Effector memory CD4-positive, alpha-beta T cell (primary cell): ENCODE measurements at regions not wholly inside any gene's neighbourhood (a gene's known extent, or its start where the extent isn't known, plus 50 kb on each side); places are given as distances from the start of the nearest gene placed in this dataset.
"Not testable (repeated sequence)": the region's sequence is repeated elsewhere in the genome, so short reads cannot be mapped to it uniquely, and the experiment has no call there.

Experiments
- DNase-seq, 3 donors: peaks; one replicate each; pipeline ENCODE4 v3.0.0-alpha.2; 2020
- H3K27ac ChIP-seq: 2 replicates; pipeline ENCODE4 v1.7.0; 2013; ENCODE audit warnings: mild to moderate bottlenecking, low read length, moderate library complexity; ENCODE audit not compliant: insufficient read depth, poor library complexity, severe bottlenecking
- H3K27me3 ChIP-seq: replicated peaks from 2 replicates; pipeline ENCODE4 v1.7.0; 2013; ENCODE audit warnings: mild to moderate bottlenecking, low read length; ENCODE audit not compliant: insufficient read depth, control insufficient read depth, poor library complexity, severe bottlenecking
- H3K36me3 ChIP-seq: 2 replicates; pipeline ENCODE4 v1.7.0; 2013; ENCODE audit warnings: mild to moderate bottlenecking, low read length, moderate library complexity; ENCODE audit not compliant: control insufficient read depth, insufficient read depth
- H3K4me1 ChIP-seq: 2 replicates; pipeline ENCODE4 v1.7.0; 2013; ENCODE audit warnings: low read length, mild to moderate bottlenecking; ENCODE audit not compliant: control insufficient read depth, insufficient read depth, poor library complexity, severe bottlenecking
- H3K4me3 ChIP-seq: 2 replicates; pipeline ENCODE4 v1.7.0; 2013; ENCODE audit warnings: low read length, low read depth, mild to moderate bottlenecking; ENCODE audit not compliant: insufficient read depth, poor library complexity, severe bottlenecking
- H3K9me3 ChIP-seq: 2 replicates; pipeline ENCODE4 v1.7.0; 2013; ENCODE audit warnings: mild to moderate bottlenecking, low read length, moderate library complexity; ENCODE audit not compliant: control insufficient read depth

- Histone ChIP-seq H3K4me3 (no peak overlapping the region), H3K27me3 (no peaks in the 10 kb centered on the region), H3K9me3 (no peaks in the 10 kb centered on the region), H3K4me1 (no peaks in the 10 kb centered on the region), H3K36me3 (no peaks in the 10 kb centered on the region), H3K27ac (no peak overlapping the region)
- DNase-seq, result no peak
These were observed 103.8 kb upstream of the LANCL2 start for GRCh38 chr7:55261386-55261770.

GRCh38 chr7:55265328-55265727 is 99.8 kb upstream of the LANCL2 start:
- H3K27me3 ChIP-seq, H3K4me1 ChIP-seq, DNase-seq, H3K27ac ChIP-seq, H3K36me3 ChIP-seq, H3K4me3 ChIP-seq, H3K9me3 ChIP-seq: not testable (repeated sequence)

GRCh38 chr7:55265836-55266642 is 99.1 kb upstream of the LANCL2 start:
- no peaks in the 10 kb centered on the region for H3K27me3 ChIP-seq
- no peaks in the 10 kb centered on the region for H3K9me3 ChIP-seq
- no peak overlapping the region for H3K27ac ChIP-seq
- H3K36me3 ChIP-seq, result no peaks in the 10 kb centered on the region
- no peak for DNase-seq
- H3K4me1 ChIP-seq, result no peaks in the 10 kb centered on the region
- H3K4me3 ChIP-seq, result no peak overlapping the region

DNA sequence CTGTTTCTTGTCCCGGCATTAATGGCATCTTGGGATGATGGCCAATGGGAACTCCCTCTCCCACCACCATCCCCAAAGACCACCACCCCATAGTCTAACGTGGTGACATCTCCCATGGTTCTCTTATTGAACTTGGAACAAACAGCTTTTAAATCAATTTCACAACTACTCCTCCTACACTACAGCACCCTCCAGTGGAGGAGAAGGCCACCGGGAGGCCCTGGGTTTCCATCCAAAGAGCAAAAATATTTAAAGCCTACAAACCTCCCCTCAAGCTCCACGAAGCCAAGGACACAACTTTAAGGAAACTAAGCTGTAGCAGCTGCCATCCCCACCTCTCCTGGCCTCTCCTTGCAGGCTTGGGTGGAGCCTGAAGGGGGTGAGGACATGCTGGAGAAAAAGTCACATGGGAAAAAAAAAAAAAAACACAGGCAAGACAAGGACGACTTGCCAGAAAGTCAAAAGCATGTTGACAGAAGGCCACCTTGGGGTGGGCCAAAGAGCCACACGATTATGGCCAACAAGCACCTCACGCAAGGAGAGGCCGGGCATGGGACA is 94.0 kb upstream of the LANCL2 start:
- no peaks in the 10 kb centered on the region for H3K27me3 ChIP-seq
- no peak for DNase-seq
- no peak overlapping the region for H3K27ac ChIP-seq

GRCh38 chr7:55271661-55272060 is 93.5 kb upstream of the LANCL2 start:
- H3K4me1 ChIP-seq, result no peaks in the 10 kb centered on the region
- H3K27me3 ChIP-seq, result no peaks in the 10 kb centered on the region
- H3K36me3 ChIP-seq, result no peaks in the 10 kb centered on the region
- no peak overlapping the region for H3K27ac ChIP-seq
- no peak overlapping the region for H3K4me3 ChIP-seq
- no peak for DNase-seq
- H3K9me3 ChIP-seq, result no peaks in the 10 kb centered on the region

More for the DNA sequence above, 94.0 kb upstream of the LANCL2 start:
- Histone ChIP-seq H3K36me3 (no peaks in the 10 kb centered on the region), H3K4me1 (no peaks in the 10 kb centered on the region), H3K9me3 (no peaks in the 10 kb centered on the region), H3K4me3 (no peak overlapping the region)

DNA sequence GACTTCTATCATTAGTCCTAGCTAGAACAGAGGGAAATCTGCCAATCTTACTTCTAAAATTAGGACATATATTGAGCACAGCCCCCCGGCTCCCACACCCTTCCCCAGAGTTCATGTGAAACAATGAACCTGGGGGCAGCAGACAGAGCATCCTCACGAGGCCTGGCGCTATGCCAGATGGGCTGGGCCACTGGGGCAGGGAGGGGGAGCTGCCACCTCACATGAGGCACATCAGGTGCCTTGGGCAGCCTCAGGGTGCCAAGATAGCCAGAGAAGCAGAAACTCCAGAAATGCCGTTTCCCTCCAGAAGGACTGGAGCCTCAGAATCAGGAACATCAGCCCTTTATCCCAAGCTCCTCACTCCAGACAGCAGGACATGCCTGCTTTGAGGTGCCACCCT is 92.8 kb upstream of the LANCL2 start:
- Histone ChIP-seq H3K27me3 (no peaks in the 10 kb centered on the region), H3K9me3 (no peaks in the 10 kb centered on the region), H3K4me1 (no peaks in the 10 kb centered on the region), H3K4me3 (no peak overlapping the region), H3K27ac (no peak overlapping the region), H3K36me3 (no peaks in the 10 kb centered on the region)
- no peak for DNase-seq

DNA sequence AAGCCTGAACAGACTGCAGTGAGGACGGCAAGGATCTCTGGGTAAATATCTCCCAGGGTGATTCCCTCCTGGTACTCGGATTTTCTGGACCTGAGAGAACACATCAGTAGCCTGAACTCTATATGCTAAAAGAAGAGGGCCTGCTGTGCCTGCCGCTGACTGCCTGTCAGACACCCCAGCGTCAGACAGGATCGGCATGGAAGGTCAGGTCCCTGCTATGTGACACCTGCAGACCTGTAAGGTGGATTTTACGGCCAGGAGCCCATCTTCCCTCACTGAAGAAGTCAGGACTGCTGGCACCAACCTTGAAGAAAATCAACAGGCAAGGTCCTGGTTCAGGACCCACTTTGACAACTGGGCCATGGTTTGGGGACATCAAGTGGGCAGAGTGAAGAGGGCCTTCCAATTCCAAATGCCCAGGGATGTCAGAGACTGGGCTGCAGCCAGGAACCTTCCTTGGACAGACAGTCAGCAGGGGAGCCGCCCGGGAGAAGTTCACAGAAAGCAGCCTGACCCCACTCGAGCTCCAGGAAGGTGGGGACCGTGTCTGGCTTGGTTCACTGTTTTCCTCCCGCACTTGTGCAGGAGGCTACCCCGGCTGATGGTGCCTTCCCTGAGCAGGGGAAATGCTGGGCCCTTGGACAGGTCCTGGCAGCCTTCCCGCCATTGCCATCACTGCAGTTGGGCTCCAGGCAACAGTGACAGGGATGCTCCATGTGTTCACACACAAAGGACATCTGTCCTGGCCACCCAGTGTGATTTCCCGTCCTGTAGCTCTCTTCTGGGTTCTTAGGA is 91.8 kb upstream of the LANCL2 start:
- Histone ChIP-seq H3K4me3 (no peak overlapping the region), H3K4me1 (no peaks in the 10 kb centered on the region), H3K27ac (no peak overlapping the region), H3K27me3 (no peaks in the 10 kb centered on the region), H3K36me3 (no peaks in the 10 kb centered on the region), H3K9me3 (no peaks in the 10 kb centered on the region)
- no peak for DNase-seq

GRCh38 chr7:55274156-55274555 is 91.0 kb upstream of the LANCL2 start:
- H3K36me3 ChIP-seq, result no peaks in the 10 kb centered on the region
- no peak overlapping the region for H3K4me3 ChIP-seq
- DNase-seq, result no peak
- H3K4me1 ChIP-seq, result no peaks in the 10 kb centered on the region
- H3K9me3 ChIP-seq, result no peaks in the 10 kb centered on the region
- H3K27me3 ChIP-seq, result no peaks in the 10 kb centered on the region
- no peak overlapping the region for H3K27ac ChIP-seq

GRCh38 chr7:55275291-55276200 is 89.6 kb upstream of the LANCL2 start:
- H3K4me3 ChIP-seq, result no peak overlapping the region
- DNase-seq, result no peak
- no peaks in the 10 kb centered on the region for H3K9me3 ChIP-seq
- no peaks in the 10 kb centered on the region for H3K36me3 ChIP-seq
- H3K4me1 ChIP-seq, result no peaks in the 10 kb centered on the region
- H3K27ac ChIP-seq, result no peak overlapping the region
- no peaks in the 10 kb centered on the region for H3K27me3 ChIP-seq
